ENCODE measurements at regions not wholly inside any gene's neighbourhood (a gene's known extent, or its start where the extent isn't known, plus 50 kb on each side); places are given as distances from the start of the nearest gene placed in this dataset.
"Not testable (repeated sequence)": the region's sequence is repeated elsewhere in the genome, so short reads cannot be mapped to it uniquely, and the experiment has no call there.

GRCh38 chr11:97922933-97923332, 1097.8 kb upstream of the CNTN5 start:
- DNase-seq = not testable (repeated sequence)

DNA sequence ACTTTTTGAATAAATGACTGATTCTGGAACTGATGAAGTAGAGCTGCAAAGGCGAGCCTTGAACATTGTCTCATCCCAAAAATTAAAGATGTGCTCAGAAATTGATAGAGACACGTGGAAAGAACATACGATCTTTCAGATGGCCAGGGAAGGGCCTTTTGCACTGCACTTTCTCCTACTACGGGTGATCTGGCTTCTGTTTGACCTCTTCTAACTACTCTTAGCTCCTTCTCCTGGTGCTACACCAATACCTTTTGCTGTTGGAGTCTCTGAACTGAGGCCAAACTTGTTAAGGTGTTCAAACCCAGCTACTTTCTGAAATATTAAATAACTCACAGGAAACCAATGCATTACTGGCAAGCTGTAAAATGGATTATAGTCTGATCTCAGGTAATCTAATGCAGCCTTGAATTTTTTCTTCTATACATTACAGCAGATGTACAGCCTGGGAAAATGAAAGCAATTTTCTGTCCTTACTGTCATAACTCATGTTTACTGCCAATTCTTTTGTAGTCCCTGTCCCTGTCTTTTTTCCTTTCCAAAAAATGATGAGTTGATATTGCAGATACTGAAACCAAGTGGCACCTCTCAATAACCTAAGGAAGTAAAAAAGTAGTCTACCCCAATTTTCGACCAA, 1086.1 kb upstream of the CNTN5 start:
- DNase-seq = no peak

DNA sequence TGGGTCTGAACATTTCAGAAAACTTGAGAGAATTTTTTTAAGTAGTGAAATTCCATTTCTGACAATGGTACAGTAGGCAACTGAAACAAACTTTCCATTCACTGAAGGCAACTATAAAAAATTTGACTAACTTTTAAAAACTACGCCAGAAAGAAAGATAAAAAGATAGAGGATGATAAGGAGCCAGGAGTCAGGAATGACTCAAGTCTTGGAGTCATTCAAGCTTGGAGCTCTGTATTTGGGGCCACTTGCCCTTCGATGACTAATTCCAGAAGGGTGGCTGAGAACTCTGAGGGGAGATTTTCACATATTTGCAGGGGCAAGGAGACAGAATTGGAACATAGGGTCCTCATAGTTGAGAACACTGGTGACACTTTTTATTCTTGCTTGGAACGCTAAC, 1083.2 kb upstream of the CNTN5 start:
- DNase-seq = no peak

DNA sequence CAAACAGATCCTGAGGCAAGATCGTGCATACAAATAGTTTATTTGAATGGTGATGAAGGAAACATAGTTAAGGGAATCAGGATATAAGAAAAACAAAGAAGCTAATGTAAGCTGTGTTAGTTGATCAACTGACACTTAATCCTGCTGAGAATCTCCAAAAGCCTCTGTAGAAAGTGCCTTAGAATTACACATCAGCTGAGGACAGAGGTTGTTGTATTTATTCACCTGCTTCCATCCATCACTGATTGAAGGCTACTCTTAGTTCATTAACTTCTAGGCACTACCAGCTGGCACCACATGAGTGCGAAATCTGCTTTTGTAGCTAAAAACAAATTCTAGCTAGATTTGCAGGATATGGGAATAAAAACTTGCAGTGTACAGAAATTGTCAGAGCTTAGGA, 1082.0 kb upstream of the CNTN5 start:
- no peak for DNase-seq

DNA sequence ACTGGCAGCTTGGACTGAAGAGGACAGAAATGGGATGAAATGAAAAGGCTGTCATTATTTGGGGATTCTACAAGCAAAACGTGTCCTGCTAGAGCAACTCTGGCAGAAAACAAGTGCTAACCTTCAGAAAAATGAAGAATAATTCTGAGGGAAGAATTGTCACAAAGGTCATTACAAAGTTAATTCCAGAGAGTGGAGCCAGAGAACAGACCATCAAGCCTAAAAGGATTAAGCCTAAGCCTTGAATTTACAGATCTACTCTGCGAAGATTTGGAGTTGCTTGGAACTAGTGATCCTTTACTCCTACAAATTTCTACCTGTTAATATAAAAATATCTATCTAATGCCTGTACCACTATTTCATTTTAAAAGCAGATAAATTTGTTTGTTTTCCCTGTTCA, 1077.3 kb upstream of the CNTN5 start:
- no peak for DNase-seq

- no peak for DNase-seq
Measured at GRCh38 chr11:97948793-97949192, 1072.0 kb upstream of the CNTN5 start.

- no peak for DNase-seq
Measured at GRCh38 chr11:97955595-97955994, 1065.2 kb upstream of the CNTN5 start.

DNA sequence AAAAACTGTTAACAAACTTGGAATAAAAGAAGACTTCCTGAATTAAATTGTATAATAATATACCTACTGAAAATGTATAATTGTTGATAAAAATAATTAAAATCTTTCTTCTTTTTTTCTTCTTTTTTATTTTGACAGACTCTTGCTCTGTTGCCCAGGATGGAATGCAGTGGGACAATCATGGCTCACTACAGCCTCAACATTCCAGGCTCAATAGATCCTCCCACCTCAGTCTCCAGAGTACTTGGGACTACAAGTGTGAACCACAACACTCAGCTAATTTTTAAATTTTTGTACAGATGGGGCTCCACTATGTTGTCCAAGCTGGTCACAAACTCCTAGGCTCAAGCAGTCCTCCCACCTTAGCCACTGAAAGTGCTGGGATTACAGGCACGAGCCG, 1063.8 kb upstream of the CNTN5 start:
- DNase-seq = no peak

DNA sequence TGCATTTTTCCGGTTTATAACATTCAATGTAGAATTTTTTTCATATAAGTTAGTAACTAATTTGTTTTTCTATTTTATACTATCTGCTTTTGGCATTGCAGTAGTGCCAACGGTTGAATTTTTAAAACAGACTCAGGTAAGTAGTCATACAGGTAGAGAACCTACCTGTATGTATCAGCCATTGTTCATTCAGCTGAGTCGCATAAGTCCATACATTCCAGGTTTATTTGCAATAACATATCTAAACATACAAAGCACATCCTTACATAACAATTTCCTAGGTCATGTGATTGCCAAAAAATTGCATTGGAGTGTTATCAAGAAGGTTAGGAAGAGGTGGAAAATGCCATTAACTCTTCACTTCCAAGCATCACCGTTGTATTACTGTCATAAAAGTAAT, 1059.3 kb upstream of the CNTN5 start:
- no peak for DNase-seq

- DNase-seq = no peak
Measured at GRCh38 chr11:97962758-97963157, 1058.0 kb upstream of the CNTN5 start.

DNA sequence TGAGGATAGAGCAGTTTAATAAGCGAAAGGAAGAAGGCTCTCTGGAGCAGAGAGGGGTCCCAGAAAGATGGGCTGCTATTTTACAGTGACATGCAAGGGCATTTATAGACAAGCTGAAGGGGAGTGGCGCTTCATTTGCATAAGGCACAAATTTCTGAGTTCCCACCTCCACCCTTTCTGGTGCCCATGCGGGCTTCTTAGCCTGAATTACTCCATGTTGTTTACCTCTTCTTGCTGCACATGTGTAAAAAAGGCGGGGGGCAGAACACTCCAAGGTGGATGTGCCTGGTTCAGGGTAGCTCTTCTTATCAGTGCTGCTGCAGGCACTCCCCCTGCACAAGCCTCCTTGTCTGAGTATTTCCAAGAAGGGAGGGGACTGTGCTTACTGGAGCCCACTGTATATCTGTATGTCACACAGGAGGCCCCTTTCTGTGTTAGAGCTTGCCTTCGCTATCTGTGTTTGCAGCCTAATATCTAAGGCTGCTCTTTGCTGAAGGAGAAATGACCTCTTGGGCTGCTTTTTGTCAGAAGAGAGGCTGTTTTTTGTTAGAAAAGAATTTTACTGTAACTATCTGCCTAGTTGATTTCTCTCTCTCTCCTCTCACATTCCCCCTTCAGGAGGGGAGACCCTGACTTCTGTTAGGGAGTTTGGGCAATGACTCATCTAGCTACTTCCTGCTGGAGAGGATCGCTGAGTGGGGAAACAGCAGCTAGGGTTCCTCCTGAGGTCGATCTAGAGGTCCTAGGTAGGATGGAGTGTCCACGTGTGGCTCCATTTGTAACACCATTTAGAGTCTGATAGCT, 1057.0 kb upstream of the CNTN5 start:
- DNase-seq = no peak

- DNase-seq = no peak
Measured at GRCh38 chr11:97964332-97965004, 1056.3 kb upstream of the CNTN5 start.

- no peak for DNase-seq
Measured at GRCh38 chr11:97965849-97966646, 1054.7 kb upstream of the CNTN5 start.

DNA sequence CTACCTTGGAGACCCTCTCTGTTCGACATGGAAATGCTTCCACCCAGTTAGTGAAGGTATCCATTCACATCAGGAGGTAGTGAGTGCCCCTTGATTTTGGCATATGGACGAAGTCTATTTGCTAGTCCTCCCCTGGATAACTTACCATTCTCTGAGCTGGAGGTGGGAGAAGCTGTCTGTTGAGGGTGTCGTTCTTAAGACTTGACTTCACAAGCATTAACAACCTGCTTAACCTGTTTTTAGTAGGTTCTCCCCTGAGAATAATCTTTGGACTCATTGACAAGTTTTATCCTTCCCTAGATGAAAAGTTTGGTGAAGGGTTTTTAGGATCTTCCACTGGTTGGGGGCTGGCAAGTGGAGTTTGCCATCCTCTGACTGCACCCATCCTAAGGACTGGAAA, 1053.8 kb upstream of the CNTN5 start:
- no peak for DNase-seq

DNA sequence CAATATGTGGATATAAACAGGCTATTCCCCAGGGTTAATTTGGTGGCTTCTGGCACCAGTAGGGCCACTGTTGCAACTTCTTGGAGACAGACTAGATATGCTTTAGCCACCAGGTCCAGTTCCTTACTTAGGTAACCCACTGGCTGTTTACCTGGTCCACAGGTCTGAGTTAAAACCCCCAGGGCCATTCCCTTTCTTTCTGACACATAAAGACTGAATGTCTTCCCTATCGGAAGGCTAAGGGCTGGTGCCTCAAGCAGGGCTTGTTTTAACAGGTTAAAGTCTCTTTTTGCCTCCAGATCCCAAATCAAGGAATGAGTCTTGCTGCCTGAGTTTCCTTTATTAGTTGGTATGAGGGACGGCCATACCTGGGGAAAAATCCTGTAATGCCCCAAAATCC, 1052.7 kb upstream of the CNTN5 start:
- DNase-seq = no peak

DNA sequence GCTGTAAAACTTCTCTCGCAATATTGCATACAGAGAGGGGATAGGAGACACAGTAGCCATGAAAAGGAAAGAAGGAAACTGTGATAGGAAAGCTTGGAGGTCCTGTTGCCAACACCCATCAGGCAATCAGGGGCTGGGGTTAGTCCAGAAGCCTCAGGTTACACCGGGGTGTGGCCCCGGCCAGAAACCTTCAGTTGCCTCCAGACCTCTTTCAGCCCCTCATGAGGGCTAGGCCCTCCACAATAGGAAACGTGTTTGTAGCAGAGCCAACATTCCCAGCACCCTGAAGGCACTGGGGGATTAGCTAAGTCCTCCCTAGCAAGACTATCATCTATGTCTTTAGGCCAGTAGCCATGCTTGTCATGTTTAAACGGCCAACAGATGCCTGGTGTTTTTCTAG, 1048.0 kb upstream of the CNTN5 start:
- DNase-seq = no peak

DNA sequence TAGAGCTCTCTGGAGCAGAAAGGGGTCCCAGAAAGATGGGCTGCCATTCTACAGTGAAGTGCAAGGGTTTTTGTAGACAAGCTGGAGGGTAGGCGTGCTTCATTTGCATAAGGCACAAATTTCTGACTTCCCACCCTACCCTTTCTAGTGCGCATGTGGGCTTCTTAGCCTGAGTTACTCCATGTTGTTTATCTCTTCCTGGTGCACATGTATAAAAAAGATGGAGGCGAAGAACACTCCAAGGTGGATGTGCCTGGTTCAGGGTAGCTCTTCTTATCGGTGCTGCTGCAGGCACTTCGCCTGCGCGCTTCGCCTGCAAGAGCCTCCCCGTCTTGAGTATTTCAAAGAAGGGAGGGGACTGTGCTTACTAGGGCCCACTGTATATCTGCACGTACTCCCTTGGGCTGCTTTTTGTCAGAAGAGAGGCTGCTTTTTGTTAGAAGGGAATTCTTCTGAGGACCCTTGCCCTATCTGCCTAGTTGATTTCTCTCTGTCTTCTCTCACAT, 1047.3 kb upstream of the CNTN5 start:
- no peak for DNase-seq

GRCh38 chr11:97974798-97975498, 1045.8 kb upstream of the CNTN5 start:
- DNase-seq = no peak

- no peak for DNase-seq
Measured at GRCh38 chr11:97977726-97978125, 1043.0 kb upstream of the CNTN5 start.

DNA sequence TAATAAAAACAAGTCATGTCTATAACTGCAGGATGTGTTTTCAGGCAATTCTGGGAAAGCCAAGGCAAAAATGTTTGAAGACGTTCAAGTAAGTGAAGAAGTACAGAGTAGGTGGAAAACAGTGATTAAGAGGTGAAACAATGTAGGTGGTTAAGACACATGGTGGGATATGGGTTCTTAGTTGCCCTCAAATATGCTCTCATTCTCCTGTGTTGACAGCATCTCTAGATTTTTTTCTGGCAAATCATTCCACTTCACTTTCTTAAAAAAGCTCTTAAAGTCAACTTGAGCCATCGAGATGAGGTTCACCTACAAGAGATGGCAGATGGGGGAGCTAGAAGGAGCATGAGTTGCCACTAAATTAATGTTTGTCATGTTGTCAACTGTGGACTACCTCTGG, 1041.0 kb upstream of the CNTN5 start:
- no peak for DNase-seq

DNA sequence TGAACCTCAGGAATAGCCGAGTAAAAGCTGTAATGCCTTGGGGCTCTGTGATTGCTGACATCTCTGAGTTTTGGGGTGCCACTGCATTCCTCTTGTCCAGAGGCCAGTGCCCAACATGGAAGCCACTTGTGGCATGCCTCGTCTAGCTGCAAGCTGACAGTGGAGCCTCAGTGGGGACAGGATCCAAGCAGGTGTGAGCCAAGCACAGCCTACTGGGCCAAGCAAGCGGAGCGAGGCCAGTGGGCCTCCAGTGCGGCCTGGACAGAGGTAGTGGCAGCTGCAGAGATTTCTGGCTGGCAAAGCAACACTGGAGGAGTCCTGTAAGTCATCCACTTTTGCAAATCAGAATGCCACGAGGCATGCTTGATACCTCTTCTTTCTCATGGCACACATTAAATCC, 1038.2 kb upstream of the CNTN5 start:
- DNase-seq = no peak

DNA sequence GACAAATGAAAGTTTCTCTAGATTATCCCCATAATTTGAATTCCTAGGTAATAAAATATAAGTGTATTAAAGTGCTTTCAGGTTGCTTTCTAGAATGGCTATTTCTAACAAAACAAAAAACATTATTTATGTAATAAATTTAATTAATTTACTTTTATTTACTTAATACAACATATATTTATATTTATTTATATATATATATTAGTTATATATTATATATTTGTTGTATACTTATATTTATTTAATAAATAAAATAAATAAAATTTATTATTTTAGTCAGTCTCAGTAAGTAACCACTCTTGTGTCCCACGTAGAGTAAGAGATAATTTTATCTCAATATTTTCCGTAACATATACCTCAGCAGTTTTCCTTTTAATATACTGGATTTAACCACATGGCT, 1031.6 kb upstream of the CNTN5 start:
- no peak for DNase-seq
